SK-N-SH treated with all-trans-retinoic acid at 6 μM for 48 hours (cell line): ENCODE measurements at regions not wholly inside any gene's neighbourhood (a gene's known extent, or its start where the extent isn't known, plus 50 kb on each side); places are given as distances from the start of the nearest gene placed in this dataset.

ENCODE experiments used
- ATAC-seq: fragments of 200-7000 bp; cut with Tn5 transposase; 3 replicates; pipeline ENCODE4 v1.9.1; 2020; ENCODE audit warnings: mild to moderate bottlenecking, moderate library complexity
- ARNTL ChIP-seq: fragments of 450-650 bp; formaldehyde crosslinking; IDR thresholded peaks from 2 replicates; pipeline ENCODE4 v1.5.0; 2020; ENCODE audit warnings: low read depth, mild to moderate bottlenecking, moderate library complexity, borderline replicate concordance
- CREB5 ChIP-seq: fragments of 250-450 bp; sonication (Bioruptor Pico); IDR thresholded peaks from 2 replicates; pipeline ENCODE4 v1.5.1; 2020; ENCODE audit warnings: low read depth, mild to moderate bottlenecking, moderate library complexity
- CSDC2 ChIP-seq: fragments of 250-450 bp; sonication (Bioruptor Pico); IDR thresholded peaks from 2 replicates; pipeline ENCODE4 v1.5.0; 2020; ENCODE audit warnings: mild to moderate bottlenecking, moderate library complexity
- CSRNP3 ChIP-seq: fragments of 250-450 bp; sonication (Bioruptor Pico); IDR thresholded peaks from 2 replicates; pipeline ENCODE4 v1.5.1; 2021; ENCODE audit warnings: mild to moderate bottlenecking, moderate library complexity
- ESRRG ChIP-seq: fragments of 250-450 bp; sonication (Bioruptor Pico); IDR thresholded peaks from 2 replicates; pipeline ENCODE4 v1.6.1; 2021; ENCODE audit warnings: mild to moderate bottlenecking
- GLIS3 ChIP-seq: fragments of 250-450 bp; sonication (Bioruptor Pico); IDR thresholded peaks from 2 replicates; pipeline ENCODE4 v1.5.0; 2020; ENCODE audit warnings: mild to moderate bottlenecking, moderate library complexity
- ISL1 ChIP-seq: fragments of 250-450 bp; sonication (Bioruptor Pico); IDR thresholded peaks from 2 replicates; pipeline ENCODE4 v2.1.2; 2022; ENCODE audit warnings: mild to moderate bottlenecking, moderate library complexity
- PPARA ChIP-seq: fragments of 250-450 bp; sonication (Bioruptor Pico); IDR thresholded peaks from 2 replicates; pipeline ENCODE4 v1.5.0; 2020; ENCODE audit warnings: mild to moderate bottlenecking, borderline replicate concordance
- SNAI2 ChIP-seq: fragments of 250-450 bp; sonication (Bioruptor Pico); IDR thresholded peaks from 2 replicates; pipeline ENCODE4 v1.5.0; 2020; ENCODE audit warnings: mild to moderate bottlenecking, moderate library complexity
- TCF4 ChIP-seq: fragments of 250-450 bp; sonication (Bioruptor Pico); IDR thresholded peaks from 2 replicates; pipeline ENCODE4 v1.8.0; 2021; ENCODE audit warnings: mild to moderate bottlenecking, moderate library complexity, borderline replicate concordance
- TOX ChIP-seq: fragments of 250-450 bp; sonication (Bioruptor Pico); IDR thresholded peaks from 2 replicates; pipeline ENCODE4 v1.8.0; 2021; ENCODE audit warnings: mild to moderate bottlenecking, moderate library complexity, borderline replicate concordance
- ZC3H10 ChIP-seq: fragments of 250-450 bp; sonication (Bioruptor Pico); IDR thresholded peaks from 2 replicates; pipeline ENCODE4 v1.5.1; 2021; ENCODE audit warnings: mild to moderate bottlenecking, moderate library complexity
- ZFP3 ChIP-seq: fragments of 250-450 bp; sonication (Bioruptor Pico); IDR thresholded peaks from 2 replicates; pipeline ENCODE4 v1.5.0; 2020; ENCODE audit warnings: mild to moderate bottlenecking, moderate library complexity
- ZFP30 ChIP-seq: fragments of 450-650 bp; formaldehyde crosslinking; IDR thresholded peaks from 2 replicates; pipeline ENCODE4 v1.5.0; 2022; ENCODE audit warnings: mild to moderate bottlenecking, moderate library complexity
- ZNF565 ChIP-seq: fragments of 450-650 bp; formaldehyde crosslinking; conservative IDR thresholded peaks from 2 replicates; pipeline ENCODE4 v1.5.0; 2020; ENCODE audit warnings: low read depth, mild to moderate bottlenecking, moderate library complexity
- ZNF70 ChIP-seq: fragments of 450-650 bp; formaldehyde crosslinking; IDR thresholded peaks from 2 replicates; pipeline ENCODE4 v1.5.0; 2020; ENCODE audit warnings: mild to moderate bottlenecking, moderate library complexity
- ZNF8 ChIP-seq: fragments of 450-650 bp; formaldehyde crosslinking; IDR thresholded peaks from 2 replicates; pipeline ENCODE4 v1.5.0; 2020; ENCODE audit warnings: mild to moderate bottlenecking, moderate library complexity
- TF ChIP-seq, protein P1 (sequence below): fragments of 250-450 bp; sonication (Bioruptor Pico); IDR thresholded peaks from 2 replicates; pipeline ENCODE4 v1.8.0; 2021; ENCODE audit warnings: low read depth, mild to moderate bottlenecking, moderate library complexity, borderline replicate concordance
- TF ChIP-seq, protein P2 (sequence below): fragments of 250-450 bp; sonication (Bioruptor Pico); IDR thresholded peaks from 2 replicates; pipeline ENCODE4 v1.8.0; 2020; ENCODE audit warnings: mild to moderate bottlenecking, moderate library complexity, borderline replicate concordance

DNA sequence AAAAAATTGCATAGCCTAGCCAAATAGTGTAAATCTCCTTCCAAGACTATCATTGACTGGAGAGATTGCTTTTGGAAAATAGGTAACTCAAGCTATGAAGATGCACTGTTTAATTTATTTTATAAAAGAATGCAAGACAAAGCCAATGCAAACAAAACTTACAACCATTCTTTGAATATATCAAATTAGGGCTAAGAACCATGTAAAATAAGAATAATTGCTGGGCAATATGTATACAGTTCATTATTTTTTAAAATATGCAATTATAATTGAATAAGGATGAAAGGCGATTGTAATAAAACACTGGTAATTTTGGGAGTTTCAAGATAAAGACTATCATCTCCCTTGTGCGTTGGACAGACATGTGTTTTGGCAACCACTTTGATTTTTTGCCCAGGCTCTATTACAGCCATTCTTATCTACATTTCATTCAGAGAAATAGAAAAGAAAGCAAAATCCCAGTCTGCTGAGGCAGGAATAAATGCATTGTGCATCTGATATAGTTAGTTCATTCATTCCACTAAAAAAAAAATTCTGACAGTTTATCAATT lies 242.3 kb upstream of the ROBO1 start (continued):
- TF ChIP-seq TCF4 (CRISPR knock-in tag): peak; percentile 24; the same call in 1 of the 2 replicates
- no peak for TF ChIP-seq ZNF565
- TF ChIP-seq, protein P1, sequence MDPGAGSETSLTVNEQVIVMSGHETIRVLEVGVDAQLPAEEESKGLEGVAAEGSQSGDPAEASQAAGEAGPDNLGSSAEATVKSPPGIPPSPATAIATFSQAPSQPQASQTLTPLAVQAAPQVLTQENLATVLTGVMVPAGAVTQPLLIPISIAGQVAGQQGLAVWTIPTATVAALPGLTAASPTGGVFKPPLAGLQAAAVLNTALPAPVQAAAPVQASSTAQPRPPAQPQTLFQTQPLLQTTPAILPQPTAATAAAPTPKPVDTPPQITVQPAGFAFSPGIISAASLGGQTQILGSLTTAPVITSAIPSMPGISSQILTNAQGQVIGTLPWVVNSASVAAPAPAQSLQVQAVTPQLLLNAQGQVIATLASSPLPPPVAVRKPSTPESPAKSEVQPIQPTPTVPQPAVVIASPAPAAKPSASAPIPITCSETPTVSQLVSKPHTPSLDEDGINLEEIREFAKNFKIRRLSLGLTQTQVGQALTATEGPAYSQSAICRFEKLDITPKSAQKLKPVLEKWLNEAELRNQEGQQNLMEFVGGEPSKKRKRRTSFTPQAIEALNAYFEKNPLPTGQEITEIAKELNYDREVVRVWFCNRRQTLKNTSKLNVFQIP (CRISPR knock-in tag): no peak; the same call in 1 of the 2 replicates
- TF ChIP-seq ISL1 (CRISPR knock-in tag): peak; percentile 92

DNA sequence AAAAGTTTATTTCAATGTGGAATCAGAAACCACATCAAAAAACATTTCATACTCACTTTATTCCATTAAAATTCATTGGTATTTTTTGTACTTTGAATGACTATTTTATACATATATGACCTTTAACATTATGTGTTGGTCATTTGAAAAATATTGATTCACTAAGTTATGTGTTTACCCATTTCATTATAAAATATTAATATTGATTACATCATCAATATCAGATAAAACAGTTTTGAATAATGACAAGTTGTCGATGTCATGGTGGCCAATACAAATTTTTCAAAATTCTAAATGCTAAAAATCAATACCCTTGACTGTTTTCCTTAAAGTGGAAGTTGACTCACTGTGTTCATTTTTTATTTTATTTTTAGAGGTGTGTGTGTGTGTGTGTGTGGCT lies 239.7 kb upstream of the ROBO1 start:
- no peak for ATAC-seq
- no peak for TF ChIP-seq ZNF8
- TF ChIP-seq GLIS3 (CRISPR knock-in tag): no peak

DNA sequence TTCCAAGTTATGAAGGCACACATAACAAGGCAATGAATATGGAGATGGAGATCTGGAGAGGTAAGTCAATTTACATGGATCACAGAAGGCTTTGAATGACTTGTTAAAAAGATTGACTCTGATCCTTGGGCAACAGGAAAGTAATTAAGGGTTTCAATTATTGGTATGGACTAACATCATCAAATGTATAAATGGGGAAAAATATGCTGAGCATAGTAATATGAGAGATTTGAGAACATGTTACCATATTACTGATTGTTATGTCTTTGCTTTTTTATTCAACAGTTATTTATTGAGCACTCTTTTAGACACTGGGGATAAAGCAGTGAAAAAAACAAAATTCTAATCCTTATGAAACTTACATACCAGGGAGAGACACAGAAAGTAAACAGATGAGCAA lies 238.5 kb upstream of the ROBO1 start:
- ATAC-seq: no peak
- TF ChIP-seq, protein P1 (CRISPR knock-in tag): no peak

- 0 out of 3 replicates have a peak, but pooled peaks have one; percentile 21 for ATAC-seq
- no peak for TF ChIP-seq ESRRG (CRISPR knock-in tag)
- TF ChIP-seq ISL1 (CRISPR knock-in tag): peak; percentile 62
These were observed 232.2 kb upstream of the ROBO1 start for GRCh38 chr3:80000022-80000421.

GRCh38 chr3:79994397-79994796 lies 226.6 kb upstream of the ROBO1 start:
- no peak for ATAC-seq

More at GRCh38 chr3:79994397-79994796, 226.6 kb upstream of the ROBO1 start:
- no peak for TF ChIP-seq TCF4 (CRISPR knock-in tag)
- TF ChIP-seq, protein P1 (CRISPR knock-in tag): no peak
- TF ChIP-seq TOX (CRISPR knock-in tag): no peak
- TF ChIP-seq PPARA (CRISPR knock-in tag): no peak
- TF ChIP-seq ARNTL (CRISPR knock-in tag): no peak
- TF ChIP-seq, protein P2, sequence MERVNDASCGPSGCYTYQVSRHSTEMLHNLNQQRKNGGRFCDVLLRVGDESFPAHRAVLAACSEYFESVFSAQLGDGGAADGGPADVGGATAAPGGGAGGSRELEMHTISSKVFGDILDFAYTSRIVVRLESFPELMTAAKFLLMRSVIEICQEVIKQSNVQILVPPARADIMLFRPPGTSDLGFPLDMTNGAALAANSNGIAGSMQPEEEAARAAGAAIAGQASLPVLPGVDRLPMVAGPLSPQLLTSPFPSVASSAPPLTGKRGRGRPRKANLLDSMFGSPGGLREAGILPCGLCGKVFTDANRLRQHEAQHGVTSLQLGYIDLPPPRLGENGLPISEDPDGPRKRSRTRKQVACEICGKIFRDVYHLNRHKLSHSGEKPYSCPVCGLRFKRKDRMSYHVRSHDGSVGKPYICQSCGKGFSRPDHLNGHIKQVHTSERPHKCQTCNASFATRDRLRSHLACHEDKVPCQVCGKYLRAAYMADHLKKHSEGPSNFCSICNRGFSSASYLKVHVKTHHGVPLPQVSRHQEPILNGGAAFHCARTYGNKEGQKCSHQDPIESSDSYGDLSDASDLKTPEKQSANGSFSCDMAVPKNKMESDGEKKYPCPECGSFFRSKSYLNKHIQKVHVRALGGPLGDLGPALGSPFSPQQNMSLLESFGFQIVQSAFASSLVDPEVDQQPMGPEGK (CRISPR knock-in tag): no peak
- TF ChIP-seq SNAI2 (CRISPR knock-in tag): no peak
- no peak for TF ChIP-seq ZC3H10 (CRISPR knock-in tag)
- TF ChIP-seq ISL1 (CRISPR knock-in tag): no peak
- TF ChIP-seq CREB5: no peak
- TF ChIP-seq CSDC2 (CRISPR knock-in tag): no peak
- no peak for TF ChIP-seq ESRRG (CRISPR knock-in tag)
- TF ChIP-seq ZFP30 (CRISPR knock-in tag): no peak
- TF ChIP-seq CSRNP3 (CRISPR knock-in tag): no peak
- no peak for TF ChIP-seq ZNF70 (CRISPR knock-in tag)
- no peak for TF ChIP-seq ZNF8
- no peak for TF ChIP-seq ZFP3 (CRISPR knock-in tag)
- TF ChIP-seq GLIS3 (CRISPR knock-in tag): no peak
